RCC 7860 (cell line): ENCODE measurements at regions not wholly inside any gene's neighbourhood (a gene's known extent, or its start where the extent isn't known, plus 50 kb on each side); places are given as distances from the start of the nearest gene placed in this dataset.

Experiments
- DNase-seq: peaks from one replicate; pipeline ENCODE4 v3.0.0-alpha.2; 2015; ENCODE audit warnings: low spot score
- FAIRE-seq: peaks from 2 replicates; lab custom pipeline; 2012; peaks lifted over from hg19 to GRCh38; lab: Jason Lieb, UNC

- peak; percentile 91 for FAIRE-seq
- peak; percentile 85 for DNase-seq
Observed at GRCh38 chr13:107020393-107020792, 452.5 kb upstream of the ARGLU1 start.

GRCh38 chr13:107018285-107018684, 450.3 kb upstream of the ARGLU1 start:
- FAIRE-seq (no peak), DNase-seq (no peak)

- FAIRE-seq, result no peak
- DNase-seq, result no peak
Observed at GRCh38 chr13:107006661-107007060, 438.7 kb upstream of the ARGLU1 start.

GRCh38 chr13:107005577-107005976, 437.6 kb upstream of the ARGLU1 start:
- no peak for FAIRE-seq
- no peak for DNase-seq

GRCh38 chr13:107003911-107004310, 436.0 kb upstream of the ARGLU1 start:
- DNase-seq, result no peak
- no peak for FAIRE-seq

GRCh38 chr13:106998664-106999063, 430.7 kb upstream of the ARGLU1 start:
- DNase-seq (no peak), FAIRE-seq (no peak)

GRCh38 chr13:106997696-106998095, 429.8 kb upstream of the ARGLU1 start:
- no peak for FAIRE-seq
- no peak for DNase-seq

GRCh38 chr13:106996867-106997618, 429.1 kb upstream of the ARGLU1 start:
- FAIRE-seq, result no peak
- no peak for DNase-seq

- FAIRE-seq, result no peak
Observed at GRCh38 chr13:106990594-106990993, 422.7 kb upstream of the ARGLU1 start.

GRCh38 chr13:106989876-106990275, 421.9 kb upstream of the ARGLU1 start:
- FAIRE-seq (no peak), DNase-seq (no peak)

More at GRCh38 chr13:106990594-106990993, 422.7 kb upstream of the ARGLU1 start:
- no peak for DNase-seq

GRCh38 chr13:106987427-106987785, 419.5 kb upstream of the ARGLU1 start:
- DNase-seq (no peak), FAIRE-seq (no peak)

GRCh38 chr13:106986687-106987426, 418.9 kb upstream of the ARGLU1 start:
- FAIRE-seq (no peak), DNase-seq (no peak)

GRCh38 chr13:106986033-106986484, 418.1 kb upstream of the ARGLU1 start:
- FAIRE-seq (no peak), DNase-seq (no peak)

- FAIRE-seq, result no peak
- no peak for DNase-seq
Observed at GRCh38 chr13:106985481-106985880, 417.5 kb upstream of the ARGLU1 start.

- FAIRE-seq, result no peak
- DNase-seq, result no peak
Observed at GRCh38 chr13:106981051-106981450, 413.1 kb upstream of the ARGLU1 start.

GRCh38 chr13:106967391-106967790, 399.5 kb upstream of the ARGLU1 start:
- FAIRE-seq, result no peak
- DNase-seq, result no peak

- DNase-seq, result no peak
- no peak for FAIRE-seq
Observed at GRCh38 chr13:106963151-106963550, 395.2 kb upstream of the ARGLU1 start.

GRCh38 chr13:106961651-106962050, 393.7 kb upstream of the ARGLU1 start:
- DNase-seq (no peak), FAIRE-seq (no peak)

GRCh38 chr13:106961216-106961615, 393.3 kb upstream of the ARGLU1 start:
- FAIRE-seq, result no peak
- DNase-seq, result no peak

- FAIRE-seq, result no peak
- DNase-seq, result no peak
Observed at GRCh38 chr13:106958621-106959048, 390.7 kb upstream of the ARGLU1 start.

- DNase-seq (no peak), FAIRE-seq (no peak)
Observed at GRCh38 chr13:106942563-106942962, 374.6 kb upstream of the ARGLU1 start.

- DNase-seq (no peak), FAIRE-seq (no peak)
Observed at GRCh38 chr13:106941779-106942178, 373.8 kb upstream of the ARGLU1 start.
